DMS153 treated with DMSO at 0.1 percent for 48 hours (cell line): ENCODE measurements at regions not wholly inside any gene's neighbourhood (a gene's known extent, or its start where the extent isn't known, plus 50 kb on each side); places are given as distances from the start of the nearest gene placed in this dataset.
"Not testable (repeated sequence)": the region's sequence is repeated elsewhere in the genome, so short reads cannot be mapped to it uniquely, and the experiment has no call there.

ENCODE experiments used
- DNase-seq: peaks from one replicate; lab custom pipeline; 2025; ENCODE audit not compliant: unreplicated experiment; lab: John Stamatoyannopoulos, UW

DNA sequence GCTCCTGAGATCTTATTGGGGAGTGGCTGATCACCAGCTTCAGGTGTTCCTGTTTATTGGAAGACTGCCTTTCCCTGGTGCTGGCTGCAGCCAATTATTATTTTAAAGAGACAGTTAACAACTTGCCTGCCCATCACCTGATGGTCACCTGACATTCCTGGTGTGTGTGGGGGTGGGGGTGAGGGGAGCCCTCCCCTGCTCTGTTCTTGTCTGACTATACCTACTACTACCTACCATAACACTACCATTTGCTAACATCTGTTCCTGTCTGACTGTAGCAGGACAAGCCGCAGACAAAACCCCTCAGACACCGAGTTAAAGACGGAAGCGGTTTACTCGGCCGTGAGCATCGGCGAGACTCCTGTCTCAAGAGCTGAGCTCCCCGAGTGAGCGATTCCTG, 54.9 kb upstream of the NBPF3 start:
- DNase-seq, result no peak

DNA sequence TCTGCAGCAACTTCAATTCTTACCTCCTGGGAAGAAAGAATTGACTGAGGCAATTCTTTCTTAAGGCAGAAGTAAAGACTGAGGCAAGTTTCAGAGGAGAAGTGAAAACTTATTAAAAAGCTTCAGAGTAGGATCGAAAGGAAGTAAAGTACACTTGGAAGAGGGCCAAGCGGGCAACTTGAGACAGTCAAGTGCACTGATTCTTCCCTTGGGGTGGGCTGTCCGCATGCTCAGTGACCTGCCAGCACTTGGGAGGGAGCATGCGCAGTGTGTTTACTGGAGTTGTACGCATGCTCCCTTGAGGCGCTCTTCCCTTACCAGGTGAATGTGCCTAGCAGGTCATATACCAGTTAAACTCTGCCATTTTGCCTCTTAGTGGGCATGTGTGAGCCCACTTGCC, 55.3 kb upstream of the NBPF3 start:
- DNase-seq, result no peak

DNA sequence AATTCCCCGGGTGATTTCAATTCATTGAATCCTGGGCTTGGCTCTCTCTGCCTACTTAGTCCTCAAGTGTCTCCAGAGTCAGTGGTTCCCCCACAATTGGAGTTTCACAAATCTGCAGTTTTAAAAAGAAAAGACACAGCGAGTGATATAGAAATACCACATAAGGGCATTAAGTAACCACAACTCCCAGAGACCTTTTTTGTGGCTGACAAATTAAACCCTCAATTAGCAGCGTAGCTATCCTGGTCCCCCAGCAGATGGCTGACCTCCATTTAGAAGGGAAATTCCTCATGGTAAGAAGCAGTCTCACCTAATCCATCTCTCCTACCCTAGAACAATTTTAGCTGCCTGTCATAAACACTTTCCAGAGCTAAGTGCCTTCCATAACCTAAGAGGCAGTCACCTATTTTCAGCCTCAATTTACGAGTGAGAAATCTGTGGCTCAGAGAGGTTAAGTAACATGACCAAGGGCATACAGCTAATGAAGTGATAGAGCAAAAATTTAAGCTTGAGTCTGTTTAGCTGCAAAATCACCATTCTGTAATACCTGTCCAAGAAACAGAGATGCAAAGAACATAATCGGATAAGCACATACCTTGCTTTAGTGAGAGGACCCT, 56.0 kb upstream of the NBPF3 start:
- no peak for DNase-seq

DNA sequence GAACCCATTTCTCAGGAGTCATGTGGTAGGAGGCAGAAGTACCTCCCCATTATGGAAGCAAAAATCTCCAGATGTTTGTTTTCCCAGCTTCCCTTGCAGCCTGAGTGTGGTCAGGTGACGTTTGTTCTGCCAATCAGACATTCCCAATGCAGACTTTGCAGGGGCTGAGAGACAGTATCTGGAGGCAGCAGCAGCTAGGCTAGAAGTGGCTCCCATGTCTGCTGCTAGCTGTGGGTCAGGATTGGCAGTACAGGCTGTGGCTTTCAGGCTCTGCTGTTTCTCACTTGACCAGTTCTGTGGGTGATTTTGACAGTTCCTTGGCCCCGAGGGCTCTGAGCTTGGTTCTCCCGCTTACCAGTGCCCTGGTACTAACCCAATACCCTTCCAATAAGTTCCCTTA, 58.6 kb upstream of the NBPF3 start:
- no peak for DNase-seq

DNA sequence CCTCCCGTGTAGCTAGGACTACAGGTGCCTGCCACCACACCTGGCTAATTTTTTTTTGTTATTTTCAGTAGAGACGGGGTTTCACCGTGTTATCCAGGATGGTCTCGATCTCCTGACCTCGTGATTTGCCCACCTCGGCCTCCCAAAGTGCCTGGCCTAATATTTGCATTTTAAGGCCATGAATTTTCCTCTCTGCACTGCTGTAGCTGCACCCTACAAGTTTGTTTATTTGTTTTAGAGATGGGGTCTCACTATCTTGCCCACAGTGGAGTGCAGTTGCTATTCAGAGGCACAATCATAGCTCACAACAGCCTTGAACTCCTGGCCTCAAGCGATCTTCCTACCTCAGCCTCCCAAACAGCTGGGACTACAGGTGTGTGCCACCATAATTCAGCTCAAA, 59.8 kb upstream of the NBPF3 start:
- not testable (repeated sequence) for DNase-seq

DNA sequence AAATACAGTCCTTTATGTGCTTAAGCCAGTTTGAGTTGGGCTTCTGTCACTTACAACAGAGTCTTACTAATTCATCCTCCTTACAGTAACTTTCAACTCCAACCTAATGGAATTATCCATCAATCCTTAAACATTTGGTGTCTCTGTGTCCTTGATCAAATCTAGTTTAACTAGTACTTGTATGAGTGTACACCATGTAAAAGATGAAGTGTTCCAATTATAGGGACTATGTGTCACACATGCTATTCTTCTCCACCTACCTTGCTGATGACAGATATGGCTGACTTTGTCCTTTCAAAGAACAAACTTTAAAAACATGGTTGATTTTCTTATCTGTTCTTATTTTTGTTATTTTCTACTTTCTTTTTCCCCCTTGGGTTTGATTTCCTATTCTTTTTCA, 60.4 kb upstream of the NBPF3 start:
- no peak for DNase-seq

DNA sequence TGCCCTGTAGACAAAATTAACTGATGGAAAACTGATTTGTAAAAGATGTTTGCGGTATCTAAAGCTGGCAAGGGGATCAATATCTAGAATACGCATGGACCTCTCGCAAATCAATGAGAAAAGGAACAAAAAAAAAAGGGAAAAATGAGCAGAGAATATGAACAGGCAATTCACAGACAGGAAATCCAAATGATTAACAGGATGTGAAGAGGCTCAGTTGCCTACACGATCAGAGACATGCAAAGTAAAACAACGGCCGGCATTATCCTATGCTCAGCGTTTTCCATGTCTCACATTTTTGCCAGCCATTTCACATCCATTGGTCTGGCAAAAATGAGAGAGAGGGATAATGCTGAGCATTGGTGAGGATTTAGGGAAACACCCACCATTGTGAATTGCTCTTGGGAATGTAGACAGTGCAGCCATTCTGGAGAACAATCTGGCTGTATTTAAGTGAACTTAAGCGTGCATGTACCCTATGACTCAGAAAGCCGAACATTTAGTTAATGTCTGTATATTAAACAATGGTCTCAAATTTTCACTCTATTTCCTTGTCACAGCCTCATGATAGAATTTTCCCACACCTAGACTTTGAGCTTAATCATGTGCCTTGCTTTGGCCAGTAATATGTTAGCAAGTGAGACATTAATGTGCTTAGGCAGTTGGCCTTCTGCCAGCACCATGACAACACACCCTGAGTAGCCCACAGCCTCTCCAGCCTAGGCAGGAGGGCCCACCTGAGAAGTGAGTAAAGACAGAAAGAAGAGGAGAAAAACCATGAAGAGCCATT, 61.0 kb upstream of the NBPF3 start:
- DNase-seq, result peak; percentile 7

DNA sequence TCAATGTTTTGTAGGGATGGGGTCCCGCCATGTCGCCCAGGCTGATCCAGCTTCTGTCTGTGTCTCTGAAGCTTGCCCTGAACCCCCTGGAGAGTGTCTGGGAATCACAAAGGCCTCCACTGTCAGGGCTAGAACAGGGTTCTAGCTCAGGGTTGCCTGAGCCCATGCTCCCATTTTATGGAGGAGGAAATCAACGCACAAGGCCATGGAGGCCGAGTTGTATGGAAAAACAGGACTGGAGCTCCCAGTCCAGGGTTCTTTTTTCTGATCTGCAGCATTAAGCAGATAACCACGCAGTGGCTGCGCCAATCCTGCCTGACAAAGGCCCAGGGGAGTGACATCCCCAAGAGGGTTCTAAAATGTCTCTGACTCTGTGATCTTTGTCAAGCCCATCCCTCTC, 67.6 kb upstream of the NBPF3 start:
- no peak for DNase-seq

DNA sequence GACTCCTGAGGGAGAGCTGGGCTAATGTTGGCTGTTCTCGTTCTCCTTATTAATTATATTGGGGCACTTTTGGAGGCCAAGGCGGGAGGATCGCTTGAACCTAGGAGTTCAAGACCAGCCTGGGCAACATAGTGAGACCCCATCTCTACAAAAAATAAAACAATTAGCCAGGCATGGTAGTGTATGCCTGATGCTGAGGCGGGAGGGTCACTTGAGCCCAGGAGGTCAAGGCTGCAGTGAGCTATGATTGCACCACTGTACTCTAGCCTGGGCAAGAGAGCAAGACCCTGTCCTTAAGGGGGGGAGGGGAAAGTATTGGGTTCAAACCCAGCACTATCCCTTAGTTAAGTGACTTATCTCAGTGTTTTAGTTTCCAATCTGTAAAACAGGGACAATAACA, 70.0 kb upstream of the NBPF3 start:
- no peak for DNase-seq

DNA sequence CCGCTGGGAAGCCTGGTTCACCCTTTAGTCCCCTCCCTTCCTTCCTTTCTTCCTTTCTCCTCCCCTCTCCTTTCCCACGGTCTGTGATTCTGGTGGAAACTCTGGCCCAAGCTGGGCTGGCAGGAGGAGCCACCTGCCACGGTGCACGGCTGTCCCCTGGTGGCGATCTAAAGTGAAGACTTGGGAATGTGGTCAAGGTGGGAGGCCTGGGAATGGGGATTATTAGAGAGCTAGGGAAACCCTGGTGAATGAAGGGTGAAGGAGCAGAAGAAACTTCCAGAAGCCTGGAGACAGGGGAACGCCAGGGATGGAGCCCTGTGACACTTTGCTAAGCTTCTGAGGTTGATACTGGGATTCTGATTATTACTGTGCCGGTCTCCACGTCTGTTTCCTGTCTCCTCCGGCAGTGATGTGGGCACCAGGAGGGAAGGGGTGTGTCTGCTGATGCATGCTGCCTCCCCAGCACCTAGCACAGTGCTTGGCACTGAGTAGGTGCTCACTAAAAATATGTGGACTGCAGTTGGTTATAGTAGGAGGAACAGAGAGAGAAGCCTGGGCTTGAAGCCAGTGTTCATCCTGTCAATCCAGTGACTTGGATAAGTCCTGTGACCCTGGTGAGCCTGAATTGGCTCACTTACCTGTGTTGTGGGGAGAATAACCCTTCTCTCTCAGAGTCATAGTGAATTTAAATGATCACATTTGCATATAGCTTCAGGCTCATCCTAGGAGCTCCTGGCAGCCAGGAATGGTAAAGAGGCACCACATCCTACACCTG, 71.2 kb upstream of the NBPF3 start:
- DNase-seq, result peak; percentile 76

DNA sequence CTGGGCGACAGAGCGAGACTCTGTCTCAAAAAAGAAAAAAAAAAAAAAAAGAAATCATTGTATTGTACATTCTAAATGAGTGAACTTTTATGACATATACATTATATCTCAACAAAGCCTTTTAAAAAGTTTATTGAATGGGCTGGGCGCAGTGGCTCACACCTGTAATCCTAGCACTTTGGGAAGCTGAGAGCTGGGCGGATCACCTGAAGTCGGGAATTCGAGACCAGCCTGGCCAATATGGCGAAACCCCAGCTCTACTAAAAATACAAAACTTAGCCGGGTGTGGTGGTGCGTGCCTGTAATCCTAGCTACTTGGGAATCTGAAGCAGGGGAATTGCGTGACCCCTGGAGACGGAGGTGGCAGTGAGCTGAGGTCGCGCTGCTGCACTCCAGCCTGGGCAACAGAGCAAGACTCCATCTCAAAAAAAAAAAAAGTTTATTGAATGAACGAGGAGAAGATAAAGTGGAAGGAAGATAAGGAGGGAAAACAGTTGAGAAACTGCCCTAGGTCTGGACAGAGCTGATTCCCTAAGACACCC, 71.9 kb upstream of the NBPF3 start:
- DNase-seq, result not testable (repeated sequence)

DNA sequence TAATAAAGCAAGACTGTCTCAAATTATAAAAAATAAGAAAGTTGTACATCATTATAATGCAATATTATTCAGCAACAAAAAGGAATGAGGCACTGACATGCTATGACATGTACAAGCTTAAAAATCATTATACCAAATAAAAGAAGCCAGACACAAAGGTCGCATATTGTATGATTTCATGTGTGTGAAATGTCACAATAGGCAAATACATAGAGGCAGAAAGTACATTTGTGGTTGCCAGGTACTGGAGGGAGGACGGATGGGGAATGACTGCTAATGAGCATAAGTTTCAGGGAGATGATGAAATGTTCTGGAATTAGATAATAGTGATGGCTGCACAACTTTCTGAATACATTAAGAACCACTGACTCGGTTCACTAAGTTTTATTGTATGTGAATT, 73.6 kb upstream of the NBPF3 start:
- DNase-seq, result no peak

DNA sequence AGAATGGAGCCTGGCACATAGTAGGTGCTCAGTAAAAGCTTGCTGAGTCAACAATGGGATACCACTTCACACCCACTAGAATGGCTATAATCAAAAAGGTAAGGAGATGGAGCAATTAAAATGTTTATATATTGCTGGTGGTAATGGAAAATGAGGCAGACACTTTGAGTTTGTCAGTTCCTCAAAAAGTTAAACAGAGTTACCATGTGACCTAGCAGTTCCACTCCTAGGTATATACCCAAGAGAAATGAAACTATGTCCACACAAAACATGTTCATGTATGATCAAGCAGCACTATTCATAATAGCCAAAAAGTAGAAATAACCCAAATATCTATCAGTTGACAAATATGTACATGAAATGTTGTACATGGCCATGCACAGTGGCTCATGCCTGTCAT, 74.8 kb upstream of the ECE1 start:
- no peak for DNase-seq

DNA sequence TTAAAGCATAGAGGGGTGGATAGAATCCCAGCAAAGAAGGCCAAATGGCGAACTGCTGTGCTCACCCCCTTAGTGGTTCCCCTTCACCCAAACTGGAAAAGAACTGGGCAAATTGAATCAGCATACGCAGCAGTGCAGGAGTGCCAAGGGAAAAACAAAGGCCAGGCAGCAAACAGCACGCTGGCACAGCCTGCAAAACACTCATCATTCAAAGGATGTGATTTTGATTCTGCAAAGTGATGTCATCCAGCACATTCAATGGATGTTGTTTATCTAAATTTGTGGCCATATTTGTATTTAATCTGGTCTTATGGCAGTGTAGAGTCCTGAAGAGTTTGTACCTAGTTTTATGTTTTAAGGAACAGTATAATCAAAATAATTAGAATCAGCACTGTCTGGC, 71.8 kb upstream of the ECE1 start:
- no peak for DNase-seq

DNA sequence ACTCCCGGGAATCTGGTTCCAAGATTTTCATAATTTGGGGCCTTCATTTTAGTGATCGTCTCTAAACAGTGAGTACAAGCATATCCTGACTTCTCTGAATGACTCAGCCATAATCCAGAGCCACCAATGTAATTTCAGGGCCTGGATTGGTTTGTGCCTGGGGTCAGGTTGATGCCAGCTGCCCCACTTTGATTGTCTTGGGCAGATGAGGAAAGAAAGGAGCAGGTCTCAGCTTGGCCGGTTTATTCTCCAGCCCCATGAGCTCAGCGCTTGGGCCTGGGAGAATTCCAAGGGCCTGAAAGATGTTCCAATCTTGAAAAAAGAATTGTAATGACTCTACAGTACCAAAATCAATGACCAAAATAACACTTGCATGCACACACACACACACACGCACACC, 71.2 kb upstream of the ECE1 start:
- DNase-seq, result no peak

DNA sequence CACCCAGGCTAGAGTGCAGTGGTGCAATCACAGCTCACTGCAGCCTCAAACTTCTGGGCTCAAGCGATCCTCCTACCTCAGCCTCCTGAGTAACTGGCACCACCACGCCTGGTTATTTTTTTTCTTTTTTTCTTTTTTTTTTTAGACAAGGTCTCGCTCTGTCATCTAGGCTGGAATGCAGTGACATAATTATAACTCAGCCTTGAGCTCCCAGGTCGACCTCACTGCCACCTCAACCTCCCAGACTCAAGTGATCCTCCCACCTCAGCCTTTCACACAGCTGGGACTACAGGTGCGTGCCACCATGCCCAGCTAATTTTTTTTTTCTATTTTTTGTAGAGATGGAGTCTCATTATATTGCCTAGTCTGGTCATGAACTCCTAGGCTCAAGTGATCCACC, 66.9 kb upstream of the ECE1 start:
- no peak for DNase-seq

DNA sequence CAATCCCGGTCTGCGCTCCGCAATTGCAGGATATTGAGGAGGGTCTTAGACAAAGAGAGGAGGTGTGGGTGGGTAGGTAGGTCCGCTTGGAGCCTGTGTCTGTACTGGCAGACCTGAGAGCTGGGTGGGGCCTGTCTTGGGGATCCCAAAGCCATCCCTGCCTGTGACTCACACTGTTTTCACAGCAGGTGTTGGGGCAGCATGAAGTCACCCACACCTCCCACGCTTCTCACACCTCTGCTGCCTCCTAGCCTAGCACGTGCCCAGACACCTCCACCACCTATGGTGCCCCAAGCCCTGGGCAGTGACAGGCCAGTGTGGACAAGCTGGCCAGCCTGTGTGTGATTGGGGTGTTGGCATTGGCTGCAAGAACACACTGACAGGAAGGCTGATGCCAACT, 65.7 kb upstream of the ECE1 start:
- no peak for DNase-seq

DNA sequence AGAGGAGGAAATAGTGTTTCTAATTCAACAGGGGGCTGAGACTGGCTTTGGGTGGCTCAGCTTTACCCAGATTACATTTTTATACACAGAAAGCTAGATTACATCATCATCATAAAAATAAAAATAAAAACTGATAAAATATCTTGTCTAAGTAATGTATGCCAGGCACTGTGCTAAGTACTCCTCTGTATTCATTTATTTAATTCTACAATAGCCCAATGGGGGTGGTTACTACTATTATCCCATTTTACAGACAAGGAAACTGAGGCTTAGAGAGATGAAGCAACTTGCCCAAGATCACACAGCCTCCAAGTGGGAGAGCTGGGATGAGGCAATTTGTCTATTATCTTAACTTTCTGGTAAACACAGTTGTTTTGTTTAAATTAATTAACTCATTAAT, 62.3 kb upstream of the ECE1 start:
- DNase-seq, result no peak

DNA sequence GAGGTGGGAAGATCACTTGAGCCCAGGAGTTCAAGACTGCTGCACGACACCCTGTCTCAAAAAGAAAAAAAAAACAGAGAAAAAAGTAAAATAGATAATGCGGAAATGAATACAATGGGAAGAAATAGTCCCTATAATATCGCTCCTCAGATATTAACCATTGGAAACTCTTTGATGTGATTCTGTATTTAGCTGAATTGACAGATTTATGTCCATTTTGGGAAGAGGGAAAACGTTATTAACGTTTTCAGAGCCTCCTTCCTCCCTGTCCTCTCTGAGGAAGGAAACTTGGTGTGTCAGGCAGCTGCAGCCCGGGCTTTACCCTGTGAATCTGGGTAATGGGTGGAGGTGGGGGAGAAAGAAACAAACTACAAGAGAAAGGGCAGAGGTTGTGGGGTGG, 61.6 kb upstream of the ECE1 start:
- no peak for DNase-seq

DNA sequence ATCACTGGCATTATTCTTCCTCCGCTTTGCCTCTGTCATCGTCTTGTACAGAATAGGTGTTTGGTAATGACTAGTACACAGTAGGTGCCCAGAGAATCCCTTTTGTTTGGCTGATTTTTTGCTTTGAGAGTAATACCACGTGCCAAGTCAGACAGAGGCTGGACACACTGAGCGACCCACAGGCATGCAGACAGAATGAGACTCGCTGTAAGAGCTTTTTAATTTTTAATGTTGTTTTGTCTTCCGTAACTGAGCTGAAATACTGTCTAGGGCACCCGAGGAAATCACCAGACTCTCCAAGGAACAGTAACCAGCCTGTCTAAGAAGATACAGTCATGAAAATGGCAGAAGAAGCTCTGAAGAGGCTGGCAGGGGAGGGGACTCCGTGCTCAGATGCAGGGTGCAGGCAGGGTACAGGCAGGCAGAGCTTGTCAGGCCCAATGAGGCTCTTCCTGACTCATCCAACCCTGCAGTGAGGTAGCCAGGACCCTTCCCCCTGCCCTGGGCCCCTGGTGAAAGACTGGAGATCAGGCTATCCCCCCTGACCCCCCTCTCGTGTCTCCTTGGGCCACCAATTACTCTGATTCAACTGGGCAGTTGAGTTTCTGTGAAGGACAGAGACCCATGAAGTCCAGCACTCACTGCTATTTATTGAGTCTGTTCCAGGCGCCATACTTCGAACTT, 60.1 kb upstream of the ECE1 start:
- DNase-seq, result no peak

DNA sequence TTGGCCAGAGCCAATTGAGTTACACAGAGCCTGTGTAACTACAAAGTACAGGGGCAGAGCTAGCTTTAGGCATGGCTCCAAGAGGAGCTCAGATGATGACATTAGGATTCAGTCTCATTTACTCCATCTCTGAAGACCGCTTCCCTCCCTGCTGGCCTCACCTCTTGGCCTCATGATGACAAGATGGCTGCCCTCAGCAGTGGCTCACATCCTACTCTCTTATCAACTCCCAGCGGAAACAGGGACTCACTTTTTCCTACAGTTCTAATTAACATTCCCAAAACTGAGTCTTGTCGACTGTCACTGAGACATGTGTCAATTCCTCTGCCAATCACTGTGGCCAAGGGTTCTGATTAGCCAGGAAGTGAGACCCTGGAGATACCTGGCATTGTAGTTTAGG, 59.4 kb upstream of the ECE1 start:
- no peak for DNase-seq
